Suprapubic skin (tissue), 4 donors: ENCODE measurements at regions not wholly inside any gene's neighbourhood (a gene's known extent, or its start where the extent isn't known, plus 50 kb on each side); places are given as distances from the start of the nearest gene placed in this dataset.

Experiments used
- EP300 ChIP-seq: sonication (generic); formaldehyde crosslinking; IDR thresholded peaks from one replicate; pipeline ENCODE4 v1.6.1; 2017; ENCODE audit warnings: antibody characterized with exemption
- POLR2A ChIP-seq, 2 donors: fragments of 450-650 bp; IDR thresholded peaks; one replicate each; pipeline ENCODE4 v1.6.1; 2017; ENCODE audit warnings: antibody characterized with exemption in 2 of 2, mild to moderate bottlenecking in 2 of 2, moderate library complexity in 2 of 2
- POLR2AphosphoS5 ChIP-seq, 3 donors: sonication (generic); formaldehyde crosslinking; IDR thresholded peaks; one replicate each; pipeline ENCODE4 v1.6.1; 2017; ENCODE audit warnings: antibody characterized with exemption in 3 of 3
- TF ChIP-seq, protein P1 (sequence below), 2 donors: fragments of 200-600 bp in 1 of 2; fragments of 450-650 bp in 1 of 2; sonication (generic) in 1 of 2; IDR thresholded peaks; one replicate each; pipeline ENCODE4 v1.5.1; 2016 to 2019; ENCODE audit warnings: antibody characterized with exemption in 2 of 2, mild to moderate bottlenecking in 1 of 2, moderate library complexity in 1 of 2

DNA sequence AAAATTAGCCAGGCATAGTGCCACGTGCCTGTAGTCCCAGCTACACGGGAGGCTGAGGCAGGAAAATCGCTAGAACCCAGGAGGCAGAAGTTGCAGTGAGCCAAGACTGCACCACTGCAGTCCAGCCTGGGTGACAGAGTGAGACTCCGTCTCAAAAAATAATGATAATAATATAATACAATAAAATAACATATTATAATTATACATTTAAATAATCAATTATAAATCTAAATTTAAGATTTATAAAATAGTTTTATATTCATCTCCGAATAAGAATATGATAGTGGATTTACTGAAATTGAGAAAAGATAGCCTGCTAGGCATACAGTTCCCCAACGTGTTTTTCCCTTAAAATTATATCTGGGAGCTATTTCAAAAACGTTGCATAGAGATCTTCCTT is 599.6 kb downstream of the CDH18 start:
- TF ChIP-seq POLR2A (IDR thresholded peaks at IDR 0.05) (no peak), EP300 (no peak), POLR2AphosphoS5 (IDR thresholded peaks at IDR 0.05) (no peak)
- TF ChIP-seq, protein P1, sequence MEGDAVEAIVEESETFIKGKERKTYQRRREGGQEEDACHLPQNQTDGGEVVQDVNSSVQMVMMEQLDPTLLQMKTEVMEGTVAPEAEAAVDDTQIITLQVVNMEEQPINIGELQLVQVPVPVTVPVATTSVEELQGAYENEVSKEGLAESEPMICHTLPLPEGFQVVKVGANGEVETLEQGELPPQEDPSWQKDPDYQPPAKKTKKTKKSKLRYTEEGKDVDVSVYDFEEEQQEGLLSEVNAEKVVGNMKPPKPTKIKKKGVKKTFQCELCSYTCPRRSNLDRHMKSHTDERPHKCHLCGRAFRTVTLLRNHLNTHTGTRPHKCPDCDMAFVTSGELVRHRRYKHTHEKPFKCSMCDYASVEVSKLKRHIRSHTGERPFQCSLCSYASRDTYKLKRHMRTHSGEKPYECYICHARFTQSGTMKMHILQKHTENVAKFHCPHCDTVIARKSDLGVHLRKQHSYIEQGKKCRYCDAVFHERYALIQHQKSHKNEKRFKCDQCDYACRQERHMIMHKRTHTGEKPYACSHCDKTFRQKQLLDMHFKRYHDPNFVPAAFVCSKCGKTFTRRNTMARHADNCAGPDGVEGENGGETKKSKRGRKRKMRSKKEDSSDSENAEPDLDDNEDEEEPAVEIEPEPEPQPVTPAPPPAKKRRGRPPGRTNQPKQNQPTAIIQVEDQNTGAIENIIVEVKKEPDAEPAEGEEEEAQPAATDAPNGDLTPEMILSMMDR (IDR thresholded peaks at IDR 0.05), result no peak
